G401.6 (cell line): ENCODE measurements at regions not wholly inside any gene's neighbourhood (a gene's known extent, or its start where the extent isn't known, plus 50 kb on each side); places are given as distances from the start of the nearest gene placed in this dataset.
A peak's percentile ranks its signal among the peaks of the same experiment; 100 is the strongest.

ENCODE experiments used
- FAIRE-seq: peaks from 2 replicates; lab custom pipeline; 2012; peaks lifted over from hg19 to GRCh38; lab: Jason Lieb, UNC

GRCh38 chr4:123749383-123749782, 352.8 kb downstream of the SPRY1 start:
- no peak for FAIRE-seq

GRCh38 chr4:123750044-123750443, 353.4 kb downstream of the SPRY1 start:
- FAIRE-seq: peak; percentile 21

- no peak for FAIRE-seq
Observed at GRCh38 chr4:123755655-123756054, 359.1 kb downstream of the SPRY1 start.

GRCh38 chr4:123767806-123768205, 371.2 kb downstream of the SPRY1 start:
- no peak for FAIRE-seq

- no peak for FAIRE-seq
Observed at GRCh38 chr4:123770884-123771283, 374.3 kb downstream of the SPRY1 start.

GRCh38 chr4:123776267-123776666, 379.7 kb downstream of the SPRY1 start:
- no peak for FAIRE-seq

- no peak for FAIRE-seq
Observed at GRCh38 chr4:123777373-123777772, 380.8 kb downstream of the SPRY1 start.

GRCh38 chr4:123783151-123783790, 386.7 kb downstream of the SPRY1 start:
- FAIRE-seq: peak; percentile 31

- no peak for FAIRE-seq
Observed at GRCh38 chr4:123783921-123784320, 387.3 kb downstream of the SPRY1 start.

GRCh38 chr4:123784626-123785025, 388.0 kb downstream of the SPRY1 start:
- no peak for FAIRE-seq

- no peak for FAIRE-seq
Observed at GRCh38 chr4:123785538-123785937, 388.9 kb downstream of the SPRY1 start.

GRCh38 chr4:123786163-123786915, 389.7 kb downstream of the SPRY1 start:
- FAIRE-seq: no peak

GRCh38 chr4:123786920-123787319, 390.3 kb downstream of the SPRY1 start:
- no peak for FAIRE-seq

GRCh38 chr4:123787512-123788080, 391.0 kb downstream of the SPRY1 start:
- no peak for FAIRE-seq

GRCh38 chr4:123788577-123788976, 392.0 kb downstream of the SPRY1 start:
- no peak for FAIRE-seq

GRCh38 chr4:123790681-123791080, 394.1 kb downstream of the SPRY1 start:
- no peak for FAIRE-seq

GRCh38 chr4:123802082-123802645, 405.6 kb downstream of the SPRY1 start:
- FAIRE-seq: no peak

- no peak for FAIRE-seq
Observed at GRCh38 chr4:123802933-123803332, 406.3 kb downstream of the SPRY1 start.

- no peak for FAIRE-seq
Observed at GRCh38 chr4:123804196-123804721, 407.7 kb downstream of the SPRY1 start.

GRCh38 chr4:123806056-123806455, 409.5 kb downstream of the SPRY1 start:
- no peak for FAIRE-seq

- no peak for FAIRE-seq
Observed at GRCh38 chr4:123807187-123807586, 410.6 kb downstream of the SPRY1 start.

GRCh38 chr4:123807866-123808265, 411.3 kb downstream of the SPRY1 start:
- no peak for FAIRE-seq

- no peak for FAIRE-seq
Observed at GRCh38 chr4:123809864-123810263, 413.3 kb downstream of the SPRY1 start.
